DMS53 treated with DMSO at 0.1 percent for 48 hours (cell line): ENCODE measurements at regions not wholly inside any gene's neighbourhood (a gene's known extent, or its start where the extent isn't known, plus 50 kb on each side); places are given as distances from the start of the nearest gene placed in this dataset.
"Not testable (repeated sequence)": the region's sequence is repeated elsewhere in the genome, so short reads cannot be mapped to it uniquely, and the experiment has no call there.

ENCODE experiments used
- DNase-seq: peaks from one replicate; lab custom pipeline; 2025; ENCODE audit not compliant: unreplicated experiment; lab: John Stamatoyannopoulos, UW

DNA sequence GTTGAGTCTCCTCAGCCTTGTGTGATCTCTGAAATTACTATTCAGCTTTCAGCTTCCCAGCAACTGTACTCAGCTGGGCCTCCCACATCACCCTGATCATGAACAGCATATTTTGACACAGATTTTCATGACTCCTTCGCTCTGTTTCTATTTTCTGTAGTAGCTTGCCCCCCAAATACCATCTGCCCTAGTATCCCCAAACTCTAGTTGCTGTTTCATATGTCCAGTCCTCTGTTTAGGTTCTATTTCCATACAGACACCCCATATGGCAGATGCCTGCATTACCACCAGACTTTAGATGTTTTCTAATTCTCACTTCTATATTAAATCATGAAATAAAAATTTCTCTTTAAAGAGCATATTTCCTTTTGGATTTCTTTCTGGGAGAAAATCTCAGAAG is 217.2 kb upstream of the ARPP21 start:
- DNase-seq, result no peak

DNA sequence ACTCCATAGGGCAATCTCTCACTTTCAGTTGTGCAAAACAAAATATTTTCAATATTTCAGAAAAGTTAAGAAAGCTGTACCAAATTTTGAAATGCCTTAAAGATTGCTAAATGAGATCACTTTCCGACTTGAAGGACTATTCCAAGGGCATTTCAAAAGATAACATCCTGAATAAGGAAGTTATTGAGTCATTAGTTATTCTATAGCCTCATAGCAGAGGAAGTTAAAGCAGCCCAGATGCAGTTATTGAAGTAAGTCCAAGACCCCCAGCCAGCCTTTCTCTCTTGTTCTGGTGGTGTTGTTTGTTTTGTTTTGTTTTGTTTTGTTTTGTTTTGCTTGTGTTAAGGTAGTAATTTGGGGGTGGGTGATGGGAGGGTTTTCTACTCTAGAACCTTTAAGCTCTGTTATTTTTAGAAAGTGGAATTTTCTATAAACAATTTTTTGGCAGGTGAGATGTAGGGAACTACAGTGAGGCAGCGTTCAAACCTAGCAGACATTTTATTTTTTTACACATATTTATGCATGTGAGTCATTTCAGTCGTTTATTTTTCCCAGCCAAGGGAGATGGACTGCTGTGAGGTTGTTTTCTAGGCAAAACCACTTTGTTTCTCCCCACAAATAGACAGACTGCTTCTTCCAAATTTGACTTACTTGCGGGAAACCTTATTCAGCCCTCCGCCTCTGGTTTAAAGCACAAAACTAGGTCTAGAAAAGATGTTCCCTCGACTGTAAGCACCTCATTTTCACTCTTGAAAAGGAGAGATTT is 216.3 kb upstream of the ARPP21 start:
- DNase-seq, result no peak

DNA sequence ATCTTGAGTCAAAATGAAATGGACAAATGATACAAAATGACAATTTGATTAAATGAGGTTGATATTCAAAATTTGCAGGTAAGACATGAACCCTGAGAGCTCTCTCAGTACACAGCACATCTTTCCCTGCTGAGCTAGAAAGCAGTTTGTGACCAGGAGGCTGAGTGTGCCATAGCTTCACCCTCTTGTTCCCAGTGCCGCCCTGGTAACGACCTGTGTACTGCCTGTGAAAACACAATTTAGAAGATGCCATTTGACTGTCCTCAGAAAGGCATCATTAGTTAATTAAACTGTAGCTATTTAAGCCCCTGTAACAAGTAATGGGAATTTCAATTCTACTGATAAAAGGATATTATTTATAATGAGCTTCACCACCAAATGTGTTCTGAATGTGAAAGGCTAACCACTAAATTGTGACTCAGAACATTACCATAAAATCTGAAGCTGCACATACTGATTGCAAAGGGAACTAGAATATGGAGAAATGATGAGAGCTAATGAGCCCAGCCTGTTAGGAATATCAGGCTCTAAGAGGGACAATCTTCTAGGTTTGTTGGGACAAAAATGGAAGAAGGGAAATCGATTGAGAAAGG is 212.9 kb upstream of the ARPP21 start:
- no peak for DNase-seq

DNA sequence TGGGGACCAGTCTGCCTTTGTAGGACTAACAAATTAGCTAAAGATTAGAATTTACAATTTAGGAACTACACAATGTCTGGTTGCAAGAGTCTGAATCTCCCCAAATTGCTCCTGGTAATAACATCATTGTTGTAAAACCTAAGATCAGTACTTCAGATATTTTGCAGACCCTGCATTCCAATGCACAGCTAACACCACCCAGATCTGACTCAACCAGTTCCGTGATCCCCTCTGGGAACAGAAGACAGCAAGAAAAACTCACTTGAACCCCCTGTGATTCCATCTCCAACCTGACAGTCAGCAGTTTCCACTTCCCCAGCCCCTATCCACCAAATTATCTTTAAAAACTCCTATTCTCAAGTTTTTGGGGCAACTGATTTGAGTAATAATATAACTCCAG is 201.9 kb upstream of the ARPP21 start:
- DNase-seq, result no peak

DNA sequence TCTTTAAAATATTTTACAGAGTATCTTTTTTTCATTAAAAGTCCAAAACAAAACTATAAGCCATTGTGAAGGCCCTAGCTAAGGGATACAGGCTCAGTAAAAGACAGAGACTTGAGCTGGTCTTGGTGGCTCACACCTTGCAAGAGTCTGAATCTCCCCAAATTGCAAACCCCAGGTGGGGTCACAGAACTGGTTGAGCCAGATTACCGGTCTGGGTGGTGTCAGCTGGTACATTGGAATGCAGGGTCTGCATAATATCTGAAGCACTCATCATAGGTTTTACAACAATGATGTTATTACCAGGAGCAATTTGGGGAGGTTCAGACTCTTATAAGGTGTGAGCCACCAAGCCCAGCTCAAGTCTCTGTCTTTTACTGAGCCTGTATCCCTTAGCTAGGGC is 201.2 kb upstream of the ARPP21 start:
- no peak for DNase-seq

DNA sequence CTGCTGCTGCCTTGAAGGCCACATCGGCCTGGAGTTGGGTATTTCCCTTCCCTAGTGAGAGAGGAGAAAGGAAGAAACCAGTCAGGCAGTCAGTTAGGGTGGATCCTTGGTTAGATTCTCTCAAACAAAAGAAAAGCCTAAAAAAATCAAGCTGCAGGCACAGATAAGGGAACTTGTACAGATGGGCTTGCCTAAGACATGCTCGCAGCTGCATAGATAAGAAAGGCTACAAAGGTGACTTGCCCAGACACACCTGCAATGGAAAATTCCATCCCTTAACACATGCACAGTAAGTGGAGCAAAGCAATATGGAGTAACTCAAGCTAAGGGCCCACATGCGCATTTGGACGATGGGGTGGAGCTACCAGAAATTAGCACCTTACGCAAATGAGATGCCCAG is 199.7 kb upstream of the ARPP21 start:
- DNase-seq, result no peak

DNA sequence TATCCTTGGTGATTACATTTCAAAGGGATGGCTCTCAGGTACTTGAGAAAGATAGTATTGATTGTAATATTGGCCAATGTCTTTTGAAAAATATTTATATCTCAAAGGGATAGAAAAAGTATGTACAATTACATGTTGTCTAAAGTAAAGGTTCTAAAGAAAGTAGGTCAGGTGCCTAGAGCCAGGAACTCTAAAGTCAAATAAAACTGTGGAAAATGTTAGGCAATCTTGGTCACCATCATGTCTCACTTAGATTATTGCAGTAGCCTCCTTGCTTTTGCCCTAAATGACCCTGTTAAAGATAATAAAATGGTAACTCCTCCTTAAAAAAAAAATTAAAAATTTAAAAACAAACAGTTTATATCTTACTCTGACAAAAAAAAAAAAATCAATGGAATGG is 198.5 kb upstream of the ARPP21 start:
- no peak for DNase-seq

DNA sequence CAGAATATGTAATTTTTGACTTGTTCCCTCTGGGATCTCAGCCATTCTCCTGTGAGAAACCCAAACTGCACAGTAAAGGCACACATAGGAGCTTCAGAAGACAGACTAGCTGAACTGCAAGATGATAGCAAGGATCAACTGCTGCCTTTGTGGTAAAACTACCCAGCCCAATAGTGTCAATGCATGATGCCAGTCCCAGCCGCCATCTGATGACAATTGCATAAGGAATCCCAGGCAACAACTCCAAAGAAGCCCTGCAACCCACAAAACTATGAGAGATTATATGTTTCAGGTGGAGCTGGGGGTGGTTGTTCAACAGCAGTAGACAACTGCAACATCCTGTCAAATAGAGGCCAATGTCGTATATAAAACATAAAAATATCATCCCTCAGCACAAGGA is 192.4 kb upstream of the ARPP21 start:
- DNase-seq, result no peak

DNA sequence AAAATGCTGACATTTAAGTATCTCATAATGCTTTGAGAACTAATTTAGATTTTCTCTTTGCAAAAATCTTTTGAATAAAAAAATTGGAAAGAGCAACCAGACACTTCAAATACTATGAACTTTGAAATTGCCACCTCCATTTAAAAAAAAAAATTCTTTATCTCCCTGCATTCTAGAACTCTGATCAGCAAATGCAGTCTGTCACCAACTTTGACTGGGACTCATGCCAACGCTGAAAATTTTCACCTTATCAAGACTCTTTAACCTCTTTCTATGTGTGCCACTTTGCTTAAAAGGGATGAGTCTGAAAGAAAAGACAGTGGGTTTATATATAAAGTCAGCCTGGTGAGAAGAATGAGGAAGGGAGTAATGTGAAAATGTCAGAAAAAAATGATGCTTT is 191.2 kb upstream of the ARPP21 start:
- no peak for DNase-seq

DNA sequence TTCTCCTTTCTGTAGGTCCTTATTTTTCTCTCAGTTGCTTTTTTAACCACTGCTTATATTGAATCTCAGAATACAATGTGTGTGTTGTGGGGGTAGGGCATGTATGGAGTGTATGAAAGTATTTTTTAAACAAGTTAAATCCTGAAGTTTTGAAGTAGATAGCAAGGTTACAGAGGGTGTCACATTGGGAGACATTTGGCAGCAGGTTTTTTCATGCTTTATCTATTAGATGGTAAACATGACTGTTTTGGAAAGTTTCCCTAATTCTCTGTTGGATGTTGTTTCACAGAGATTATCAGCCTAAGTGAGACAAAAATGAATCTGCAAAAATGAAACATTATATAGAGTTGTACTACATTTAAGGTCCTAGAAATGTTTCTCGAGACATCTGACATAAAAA is 190.6 kb upstream of the ARPP21 start:
- DNase-seq, result no peak

DNA sequence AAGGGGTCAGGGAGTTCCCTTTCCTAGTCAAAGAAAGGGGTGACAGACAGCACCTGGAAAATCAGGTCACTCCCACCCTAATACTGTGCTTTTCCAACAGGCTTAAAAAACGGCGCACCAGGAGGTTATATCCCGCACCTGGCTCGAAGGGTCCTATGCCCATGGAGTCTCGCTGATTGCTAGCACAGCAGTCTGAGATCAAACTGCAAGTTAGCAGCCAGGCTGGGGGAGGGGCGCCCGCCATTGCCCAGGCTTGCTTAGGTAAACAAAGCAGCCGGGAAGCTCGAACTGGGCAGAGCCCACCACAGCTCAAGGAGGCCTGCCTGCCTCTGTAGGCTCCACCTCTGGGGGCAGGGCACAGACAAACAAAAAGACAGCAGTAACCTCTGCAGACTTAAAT is 184.5 kb upstream of the ARPP21 start:
- DNase-seq, result not testable (repeated sequence)

DNA sequence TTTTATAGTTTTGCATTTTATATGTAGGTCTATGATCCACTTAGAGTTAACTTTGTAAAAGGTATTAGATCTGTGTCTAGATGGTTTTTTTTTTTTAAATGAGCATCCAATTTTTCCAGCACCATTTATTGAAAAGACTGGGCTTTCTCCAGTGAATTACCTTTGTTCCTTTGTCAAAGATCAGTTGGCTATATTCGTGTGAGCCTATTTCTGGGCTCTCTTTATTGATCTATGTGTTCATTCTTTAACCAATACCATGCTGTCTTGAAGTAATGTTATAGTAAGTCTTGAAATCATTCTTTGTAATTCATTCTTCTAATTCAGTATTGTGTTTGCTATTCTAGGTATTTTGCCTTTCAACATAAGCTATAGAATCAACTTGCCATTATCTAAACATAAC is 165.4 kb upstream of the ARPP21 start:
- DNase-seq, result no peak

DNA sequence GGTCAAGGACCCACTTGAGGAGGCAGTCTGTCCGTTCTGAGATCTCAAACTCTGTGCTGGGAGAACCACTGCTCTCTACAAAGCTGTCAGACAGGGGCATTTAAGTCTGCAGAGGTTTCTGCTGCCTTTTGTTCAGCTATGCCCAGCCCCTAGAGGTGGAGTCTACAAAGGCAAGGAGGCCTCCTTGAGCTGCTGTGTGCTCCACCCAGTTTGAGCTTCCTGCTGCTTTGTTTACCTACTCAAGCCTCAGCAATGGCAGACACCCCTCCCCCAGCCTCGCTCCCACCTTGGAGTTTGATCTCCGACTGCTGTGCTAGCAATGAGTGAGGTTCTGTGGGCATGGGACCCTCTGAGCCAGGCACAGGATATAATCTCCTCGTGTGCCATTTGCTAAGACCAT is 156.8 kb upstream of the ARPP21 start:
- not testable (repeated sequence) for DNase-seq

DNA sequence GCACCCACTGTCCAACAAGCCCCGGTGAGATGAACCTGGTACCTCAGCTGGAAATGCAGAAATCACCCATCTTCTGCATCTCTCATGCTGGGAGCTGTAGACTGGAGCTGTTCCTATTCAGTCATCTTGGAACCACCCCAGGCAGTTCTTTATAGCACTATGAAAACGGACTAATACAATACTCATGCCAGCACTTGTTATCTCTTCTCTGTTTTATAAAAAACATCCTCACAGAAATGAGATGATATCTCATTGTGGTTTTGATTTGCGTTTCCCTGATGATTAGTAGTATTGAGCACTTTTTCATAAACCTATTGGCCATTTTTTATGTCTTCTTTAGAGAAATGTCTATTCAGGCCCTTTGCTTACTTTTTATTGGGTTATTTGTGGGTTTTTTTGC is 156.2 kb upstream of the ARPP21 start:
- DNase-seq, result no peak

DNA sequence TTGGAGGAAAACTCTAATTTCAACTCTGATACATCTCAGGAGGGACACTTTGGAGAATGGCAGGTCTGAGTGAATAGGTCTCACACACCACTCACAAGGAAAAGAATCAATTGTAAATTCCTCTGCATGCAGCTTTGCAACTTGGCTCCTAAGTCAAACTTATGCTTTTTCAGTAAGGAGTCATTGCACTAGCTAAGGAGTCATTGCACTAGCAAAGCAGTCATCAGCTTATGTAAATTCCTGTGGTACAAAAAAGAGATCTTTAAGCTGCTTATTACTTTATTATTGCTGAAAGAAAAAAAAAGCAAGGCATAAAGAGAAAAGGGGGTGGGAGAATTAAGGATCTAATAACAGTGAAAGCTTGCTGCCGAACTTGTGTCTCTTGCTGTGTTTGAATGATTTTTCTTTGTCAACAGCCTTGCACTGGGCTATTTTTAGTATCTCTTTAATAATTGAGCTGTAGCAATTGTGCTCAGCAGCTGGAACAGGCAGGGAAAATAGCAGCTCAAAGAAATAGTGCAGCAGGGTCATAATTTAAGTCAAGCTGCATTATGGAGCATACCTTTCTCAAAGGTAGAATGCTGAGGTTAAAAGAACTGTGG is 154.3 kb upstream of the ARPP21 start:
- DNase-seq, result no peak

DNA sequence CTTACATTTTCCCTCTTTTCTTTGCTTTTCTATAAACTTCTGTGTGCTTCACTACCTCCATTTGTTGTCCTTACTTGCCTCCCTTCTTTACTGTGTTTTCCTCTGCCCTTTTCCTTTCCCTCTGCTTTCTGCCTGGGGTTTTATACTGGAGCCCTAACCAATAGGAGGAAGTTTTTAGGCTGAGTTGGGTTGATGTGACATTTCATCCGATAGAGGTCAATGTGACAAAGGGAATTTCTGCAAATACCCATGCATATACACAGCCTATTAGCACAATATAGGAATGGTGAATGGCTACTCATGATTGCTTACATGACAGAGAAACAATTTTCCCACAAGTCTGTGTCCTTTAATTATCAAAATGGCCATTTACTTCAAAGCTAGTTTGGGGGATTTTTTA is 153.0 kb upstream of the ARPP21 start:
- DNase-seq, result no peak

DNA sequence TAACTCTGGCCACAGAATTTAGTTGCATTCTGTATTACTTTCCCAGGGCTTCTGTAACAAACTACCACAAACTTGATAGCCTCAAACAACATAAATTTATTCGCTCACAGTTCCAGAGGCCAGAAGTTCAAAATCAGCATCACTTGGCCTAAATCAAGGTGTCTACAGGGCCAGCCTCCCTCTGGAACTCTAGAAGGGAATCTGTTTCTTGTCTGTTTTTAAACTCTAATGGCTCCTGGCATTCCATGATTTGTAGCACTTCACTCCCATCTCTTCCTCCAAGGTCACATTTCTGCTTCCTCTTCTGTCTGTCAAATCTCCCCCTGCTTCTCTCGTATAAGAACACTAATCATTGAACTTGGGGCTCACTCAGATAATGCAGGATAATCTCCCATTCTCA is 151.9 kb upstream of the ARPP21 start:
- DNase-seq, result no peak

DNA sequence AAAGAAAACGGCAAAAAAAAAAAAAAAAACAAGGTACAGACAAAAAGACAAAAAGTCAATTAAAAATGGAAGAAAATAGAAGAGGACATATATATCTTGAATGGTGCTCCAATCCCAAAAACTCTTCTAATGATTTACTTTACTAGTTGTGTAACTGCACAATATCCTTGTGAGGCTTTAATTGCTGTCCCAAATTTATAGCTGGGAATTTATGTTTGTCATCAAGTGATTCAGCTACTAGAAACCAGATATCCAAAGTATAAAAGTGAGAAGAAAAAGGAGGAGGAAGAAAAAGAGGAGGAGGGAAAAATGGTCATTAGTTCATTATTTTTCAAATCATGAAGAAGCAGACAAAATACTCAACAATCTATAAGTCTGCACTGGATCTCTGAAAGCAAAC is 150.8 kb upstream of the ARPP21 start:
- DNase-seq, result no peak

DNA sequence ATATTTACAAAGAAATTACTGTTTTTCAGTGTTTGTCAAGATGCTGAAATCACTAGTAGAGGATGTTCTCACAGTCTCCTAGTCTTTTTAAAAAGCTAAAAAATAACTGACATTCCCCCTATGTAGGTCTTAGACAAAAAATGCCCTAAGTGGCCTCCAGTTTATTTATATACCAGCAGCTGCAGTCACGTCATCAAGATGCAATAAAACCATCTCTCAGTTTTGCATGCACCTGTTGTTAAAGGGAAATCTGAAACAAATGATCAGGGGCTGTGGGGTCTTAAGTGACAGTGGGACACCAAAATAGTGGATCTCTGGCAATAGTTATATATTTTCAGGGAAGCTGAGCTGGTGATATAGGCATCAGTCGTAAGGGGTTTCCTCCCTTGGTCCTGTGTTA is 146.5 kb upstream of the ARPP21 start:
- no peak for DNase-seq

DNA sequence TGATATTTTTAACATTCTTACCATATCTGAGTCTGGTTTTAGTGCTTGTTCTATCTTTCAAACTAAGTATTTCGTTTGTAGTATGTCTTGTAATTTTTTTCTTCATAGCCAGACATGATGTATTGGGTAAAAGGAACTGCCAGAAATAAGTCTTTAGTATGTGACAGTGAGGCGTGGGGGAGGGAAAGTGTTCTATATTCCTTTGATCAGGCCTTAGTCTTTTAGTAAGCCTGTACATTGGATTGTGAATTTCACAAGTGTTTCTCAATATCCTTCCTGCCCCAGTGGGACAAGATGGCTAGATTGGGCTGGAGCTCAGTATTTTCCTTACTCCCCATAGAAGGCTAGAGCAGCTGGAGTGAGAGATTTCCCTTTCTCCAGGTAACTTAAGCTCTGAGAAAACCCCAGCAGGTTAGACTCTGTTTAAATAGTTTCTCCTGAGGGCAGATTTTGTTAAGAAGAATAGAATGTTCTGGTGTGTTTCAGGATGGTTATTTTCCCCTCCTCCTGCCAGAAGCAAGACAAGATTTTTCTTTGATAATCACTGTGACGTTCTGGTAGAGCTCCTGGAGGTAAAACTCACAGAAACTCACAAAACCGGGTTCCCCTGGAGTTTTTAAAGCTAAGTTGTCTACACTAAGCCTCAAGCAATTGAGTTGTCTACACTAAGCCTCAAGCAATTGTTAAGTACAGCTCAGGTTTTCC is 140.7 kb upstream of the ARPP21 start:
- DNase-seq, result no peak

DNA sequence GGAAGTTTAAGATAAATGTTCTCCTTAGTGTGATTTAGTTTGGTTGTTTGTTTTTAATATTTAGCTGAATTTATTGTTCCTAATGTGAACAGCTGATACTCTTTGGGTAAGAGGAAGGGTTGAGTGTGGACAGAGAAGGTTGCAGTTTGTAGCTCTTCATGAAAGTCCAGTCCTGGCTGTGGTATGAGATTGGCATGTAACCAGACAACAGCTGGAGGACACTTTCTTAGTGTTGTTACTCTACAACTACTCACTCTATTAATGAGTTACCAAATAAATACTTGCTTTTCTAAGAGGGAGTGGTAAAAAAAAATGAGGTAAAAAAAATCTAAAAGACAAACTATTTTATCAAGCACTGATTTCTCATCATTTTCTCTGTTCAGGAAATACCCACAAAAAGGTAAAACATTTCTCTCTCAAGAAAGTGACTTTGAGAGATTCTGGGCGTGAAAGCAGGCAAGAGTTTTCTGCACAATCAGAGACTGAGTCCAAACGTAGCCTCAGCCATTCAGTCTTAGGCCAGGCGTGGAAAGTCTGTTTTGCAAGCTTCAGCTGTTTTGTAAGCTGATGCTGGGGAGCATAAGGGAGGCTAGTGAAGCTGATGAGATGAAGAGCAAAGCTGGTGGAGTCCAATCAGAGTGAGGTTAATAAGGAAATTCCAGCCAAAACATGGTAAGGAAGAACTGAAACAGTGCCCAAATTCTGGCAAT is 138.5 kb upstream of the ARPP21 start:
- DNase-seq, result no peak
